ENCODE measurements at regions not wholly inside any gene's neighbourhood (a gene's known extent, or its start where the extent isn't known, plus 50 kb on each side); places are given as distances from the start of the nearest gene placed in this dataset.

DNA sequence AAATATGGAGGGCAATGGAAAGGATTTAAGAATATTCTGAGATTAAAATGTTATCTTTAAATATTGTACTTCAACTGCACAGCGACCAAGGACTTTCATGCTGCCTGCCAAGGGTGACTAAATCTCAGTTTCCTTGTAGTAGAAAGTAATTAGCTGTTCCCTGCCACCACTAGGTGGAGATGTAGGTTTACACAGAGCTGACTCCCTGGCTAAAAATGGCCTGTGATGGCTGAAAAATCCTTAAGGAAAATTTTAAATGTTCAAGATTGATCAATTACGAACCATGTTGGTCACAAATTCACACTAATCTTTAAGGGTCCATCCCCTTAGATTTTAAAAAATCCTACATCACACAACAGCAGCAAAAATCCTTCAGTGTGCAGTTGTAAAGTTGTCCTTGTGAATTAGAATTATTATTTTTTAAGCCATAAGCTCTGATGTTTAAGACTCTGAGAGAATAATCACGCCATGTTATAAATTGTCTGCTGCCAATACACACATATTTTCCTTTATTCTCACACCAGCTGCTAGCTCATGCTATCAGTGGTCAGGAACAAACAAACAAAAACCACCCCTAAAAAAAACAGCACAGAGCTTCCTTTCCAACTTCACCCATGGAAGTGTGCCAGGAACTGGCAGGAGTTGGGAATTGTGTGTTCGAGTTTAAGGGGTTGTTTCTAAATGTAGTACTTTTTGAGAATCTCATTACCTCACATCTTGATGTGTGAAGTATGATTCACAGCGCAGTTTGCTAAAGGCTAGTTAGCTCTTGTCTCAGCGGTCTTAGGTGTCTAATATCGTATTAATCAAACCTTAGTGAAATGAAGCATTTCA lies 399.8 kb downstream of the TMEM182 start:
- Histone ChIP-seq H3K4me2 (ENCODE audit: insufficient read depth, insufficient read length, low read length) (no peak overlapping the region), H2BK120ac (ENCODE audit: low read depth, low read length, poor library complexity, severe bottlenecking) (no peak overlapping the region), H3K27me3 (ENCODE audit: insufficient read depth, low read length) (no peaks in the 10 kb centered on the region), H2BK20ac (ENCODE audit: low read depth, low read length, poor library complexity, severe bottlenecking) (no peak overlapping the region), H3K9ac (ENCODE audit: extremely low read depth, insufficient read length, low read length) (no peak overlapping the region), H4K91ac (ENCODE audit: insufficient read length, low read depth, low read length) (no peak overlapping the region), H4K8ac (replicated peaks; ENCODE audit: insufficient read length, low read depth, low read length) (no peak overlapping the region), H3K18ac (ENCODE audit: insufficient read length, low read depth, low read length) (no peak overlapping the region), H3K23ac (ENCODE audit: insufficient read length, low read depth, low read length) (no peak overlapping the region), H2BK12ac (ENCODE audit: insufficient read length, low read depth, low read length) (no peak overlapping the region), H2BK5ac (ENCODE audit: insufficient read length, low read length) (no peak overlapping the region), H4K5ac (ENCODE audit: insufficient read length, low read depth, low read length) (no peak overlapping the region), H4K20me1 (ENCODE audit: control insufficient read depth, insufficient read depth, insufficient read length) (no peaks in the 10 kb centered on the region), H3K56ac (ENCODE audit: insufficient read length, low read depth, low read length) (no peak overlapping the region), H3K4ac (ENCODE audit: low read depth, low read length) (no peak overlapping the region), H2BK15ac (ENCODE audit: low read depth, low read length) (no peak overlapping the region), H3K4me1 (ENCODE audit: insufficient read depth, low read length) (no peaks in the 10 kb centered on the region), H2AFZ (ENCODE audit: low read length) (no peak overlapping the region), H3T11ph (ENCODE audit: low read length) (no peak overlapping the region), H2AK5ac (ENCODE audit: insufficient read length, low read length) (no peak overlapping the region), H3K14ac (ENCODE audit: insufficient read depth, low read length) (no peak overlapping the region), H3K9me3 (ENCODE audit: control insufficient read depth, low read depth, low read length) (no peaks in the 10 kb centered on the region), H3K79me1 (ENCODE audit: insufficient read depth, low read depth, low read length, poor library complexity, severe bottlenecking) (no peaks in the 10 kb centered on the region), H3K79me2 (ENCODE audit: insufficient read depth, low read length) (no peaks in the 10 kb centered on the region), H3K23me2 (ENCODE audit: insufficient read length, low read depth, low read length, poor library complexity, severe bottlenecking) (no peaks in the 10 kb centered on the region), H3K27ac (ENCODE audit: insufficient read length, low read depth, low read length) (no peak overlapping the region)
- Mint-ChIP-seq H3K27ac (no peak overlapping the region), H3K4me3 (no peak overlapping the region), H3K9me3 (no peaks in the 10 kb centered on the region), H3K27me3 (ENCODE audit: low read depth) (peaks cover 4% of the 10 kb centered on the region; the same call in 1 of the 2 replicates), H3K36me3 (ENCODE audit: insufficient read depth in 1 of 3, low read depth in 3 of 3) (no peaks in the 10 kb centered on the region), H3K4me1 (peaks cover 22 to 24% of the 10 kb centered on the region in 2 experiments)
- TF ChIP-seq, protein P1, sequence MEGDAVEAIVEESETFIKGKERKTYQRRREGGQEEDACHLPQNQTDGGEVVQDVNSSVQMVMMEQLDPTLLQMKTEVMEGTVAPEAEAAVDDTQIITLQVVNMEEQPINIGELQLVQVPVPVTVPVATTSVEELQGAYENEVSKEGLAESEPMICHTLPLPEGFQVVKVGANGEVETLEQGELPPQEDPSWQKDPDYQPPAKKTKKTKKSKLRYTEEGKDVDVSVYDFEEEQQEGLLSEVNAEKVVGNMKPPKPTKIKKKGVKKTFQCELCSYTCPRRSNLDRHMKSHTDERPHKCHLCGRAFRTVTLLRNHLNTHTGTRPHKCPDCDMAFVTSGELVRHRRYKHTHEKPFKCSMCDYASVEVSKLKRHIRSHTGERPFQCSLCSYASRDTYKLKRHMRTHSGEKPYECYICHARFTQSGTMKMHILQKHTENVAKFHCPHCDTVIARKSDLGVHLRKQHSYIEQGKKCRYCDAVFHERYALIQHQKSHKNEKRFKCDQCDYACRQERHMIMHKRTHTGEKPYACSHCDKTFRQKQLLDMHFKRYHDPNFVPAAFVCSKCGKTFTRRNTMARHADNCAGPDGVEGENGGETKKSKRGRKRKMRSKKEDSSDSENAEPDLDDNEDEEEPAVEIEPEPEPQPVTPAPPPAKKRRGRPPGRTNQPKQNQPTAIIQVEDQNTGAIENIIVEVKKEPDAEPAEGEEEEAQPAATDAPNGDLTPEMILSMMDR (conservative IDR thresholded peaks at IDR 0.05): peak; percentile 92
- DNase-seq: no peak
- no CpG with 5 or more reads among the region's 7 CpGs for WGBS (ENCODE audit: extremely low coverage, insufficient read length, low lambda C conversion rate)
